GM21786 (cell line): ENCODE measurements at regions not wholly inside any gene's neighbourhood (a gene's known extent, or its start where the extent isn't known, plus 50 kb on each side); places are given as distances from the start of the nearest gene placed in this dataset.
"Not testable (repeated sequence)": the region's sequence is repeated elsewhere in the genome, so short reads cannot be mapped to it uniquely, and the experiment has no call there.

Source experiments
- ATAC-seq: cut with Tn5 transposase; IDR thresholded peaks from one replicate; pipeline ENCODE4 v1.9.1; 2021; ENCODE audit not compliant: unreplicated experiment

- no peak for ATAC-seq
These were observed 840.2 kb upstream of the C9orf72 start for GRCh38 chr9:28413471-28413870.

- ATAC-seq, result no peak
These were observed 850.0 kb upstream of the C9orf72 start for GRCh38 chr9:28423255-28423654.

- no peak for ATAC-seq
These were observed 862.2 kb upstream of the C9orf72 start for GRCh38 chr9:28435456-28435855.

DNA sequence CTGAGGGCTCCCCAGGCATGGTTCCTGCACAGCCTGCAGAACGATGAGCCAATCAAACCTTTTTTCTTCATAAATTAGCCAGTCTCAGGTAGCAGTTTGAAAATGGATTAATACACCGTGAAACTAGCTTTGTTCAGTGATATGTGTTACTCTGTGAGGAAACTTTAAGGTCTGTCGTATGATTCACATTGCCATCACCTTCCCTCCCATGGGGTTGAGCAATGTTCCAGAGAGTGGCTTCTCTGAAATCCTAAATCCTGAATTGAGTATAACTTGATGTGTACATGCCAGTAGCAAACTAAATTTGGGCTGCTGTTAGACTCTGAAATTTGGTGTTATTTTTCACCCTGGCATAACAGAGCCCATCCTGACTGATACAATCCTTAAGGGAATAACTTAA, 866.4 kb upstream of the C9orf72 start:
- ATAC-seq, result no peak

GRCh38 chr9:28443461-28443860, 870.2 kb upstream of the C9orf72 start:
- no peak for ATAC-seq

DNA sequence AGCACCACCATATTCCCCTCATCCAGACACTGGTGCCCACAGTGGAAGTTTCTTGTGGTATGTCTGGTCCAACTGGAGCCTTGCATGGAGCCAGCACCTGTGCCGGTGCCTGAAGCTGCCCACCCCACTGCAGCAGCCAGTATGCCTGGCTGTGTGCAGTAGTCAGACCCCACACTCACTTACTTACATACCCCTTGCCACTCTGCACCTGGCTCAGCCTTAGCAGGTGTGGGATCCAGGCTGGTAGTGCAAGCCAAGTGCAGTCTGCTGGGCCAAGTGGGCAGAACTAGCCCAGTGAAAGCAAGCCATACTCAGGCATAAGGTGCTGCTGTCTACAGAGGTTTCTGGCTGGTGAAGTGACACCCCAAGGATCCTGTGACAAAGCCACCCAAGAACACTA, 871.4 kb upstream of the C9orf72 start:
- no peak for ATAC-seq

DNA sequence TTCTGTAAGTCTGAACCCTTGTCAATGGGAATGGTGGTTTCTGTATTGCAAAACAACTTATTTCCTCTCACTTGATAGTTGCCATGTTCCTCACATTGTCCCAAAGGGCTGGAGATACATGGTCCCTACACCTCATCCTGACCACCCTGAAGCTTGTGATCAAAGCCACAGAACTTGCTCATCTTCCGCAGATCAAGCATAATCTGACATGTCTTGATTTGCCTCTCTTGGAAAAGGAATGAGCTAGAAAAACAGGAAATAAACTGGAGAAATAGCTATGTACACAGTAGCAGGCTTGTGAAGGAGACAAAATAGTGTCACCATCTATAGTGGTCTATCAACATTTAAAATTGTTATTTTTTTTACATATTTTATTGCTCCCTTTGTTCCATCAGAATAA, 871.9 kb upstream of the C9orf72 start:
- ATAC-seq, result no peak

GRCh38 chr9:28453918-28454317, 880.6 kb upstream of the C9orf72 start:
- ATAC-seq, result no peak

DNA sequence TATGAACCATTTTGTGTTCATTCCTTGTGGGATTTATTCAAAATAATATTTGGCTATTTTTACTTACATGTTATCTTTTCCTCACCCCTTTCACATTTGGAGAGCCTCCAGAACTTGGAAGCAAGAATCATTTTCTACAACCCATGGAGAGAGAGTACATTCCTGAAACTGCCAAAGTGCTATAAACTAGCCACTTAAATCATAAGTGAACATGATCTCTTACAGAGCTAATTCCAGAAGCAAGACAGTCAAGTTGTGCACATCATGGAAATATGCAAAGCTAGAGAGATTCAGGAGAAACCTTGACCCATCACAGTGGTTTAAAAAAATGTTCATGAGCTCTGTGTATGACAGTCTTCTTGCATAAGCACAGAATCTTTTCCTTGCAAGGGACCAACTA, 883.6 kb upstream of the C9orf72 start:
- ATAC-seq, result no peak

DNA sequence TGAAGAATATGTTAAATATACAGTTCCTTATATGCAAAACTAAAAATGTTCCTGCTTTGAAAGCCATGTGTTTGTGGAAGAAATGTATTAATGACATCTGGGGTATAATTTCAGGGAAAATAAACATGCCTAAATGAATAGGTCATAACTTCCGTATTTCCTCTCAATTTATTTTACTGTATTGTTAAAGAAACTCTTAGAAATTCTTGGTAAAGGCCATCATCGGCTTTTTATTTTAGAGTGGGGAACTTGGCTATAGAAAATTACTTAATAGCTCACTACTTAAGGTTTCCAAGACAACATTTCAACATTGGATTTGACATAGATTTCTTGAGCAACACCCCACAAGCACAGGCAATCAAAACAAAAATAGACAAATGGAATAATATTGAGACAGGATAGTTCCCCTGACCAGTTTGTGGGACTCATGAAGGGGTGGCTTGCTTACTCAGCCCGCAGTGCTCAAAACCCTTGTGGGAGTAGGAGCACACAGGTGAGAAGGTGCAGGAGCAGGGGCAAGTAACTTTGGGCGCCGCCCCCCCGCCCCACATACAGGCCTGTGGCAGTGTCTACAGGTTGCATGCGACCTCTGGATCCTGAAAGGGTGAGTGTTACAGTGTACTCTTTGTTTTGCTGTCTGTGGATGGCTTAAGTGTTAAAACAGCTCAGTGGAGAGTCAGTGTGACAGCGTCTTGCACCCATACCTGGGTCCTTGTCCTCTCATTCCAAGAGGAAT, 891.4 kb upstream of the C9orf72 start:
- ATAC-seq, result no peak

DNA sequence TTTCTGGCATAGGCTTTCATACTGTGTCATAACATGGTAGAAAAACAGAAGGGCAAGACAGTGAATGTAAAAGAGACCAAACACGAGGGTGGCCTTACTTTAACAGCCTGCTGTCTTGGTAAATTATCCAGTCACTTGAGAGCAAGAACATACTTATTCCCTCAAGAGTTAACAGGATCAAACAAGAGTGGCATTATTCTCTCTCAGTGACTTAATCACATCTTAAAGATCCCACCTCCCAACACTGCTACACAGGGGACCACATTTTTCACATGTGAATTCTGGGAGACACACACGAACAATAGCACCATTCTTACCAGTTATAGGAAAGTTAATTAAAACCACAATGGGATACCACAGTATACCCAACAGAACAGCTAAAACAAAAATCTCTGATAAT, 898.0 kb upstream of the C9orf72 start:
- no peak for ATAC-seq

GRCh38 chr9:28487561-28487960, 914.3 kb upstream of the C9orf72 start:
- no peak for ATAC-seq

DNA sequence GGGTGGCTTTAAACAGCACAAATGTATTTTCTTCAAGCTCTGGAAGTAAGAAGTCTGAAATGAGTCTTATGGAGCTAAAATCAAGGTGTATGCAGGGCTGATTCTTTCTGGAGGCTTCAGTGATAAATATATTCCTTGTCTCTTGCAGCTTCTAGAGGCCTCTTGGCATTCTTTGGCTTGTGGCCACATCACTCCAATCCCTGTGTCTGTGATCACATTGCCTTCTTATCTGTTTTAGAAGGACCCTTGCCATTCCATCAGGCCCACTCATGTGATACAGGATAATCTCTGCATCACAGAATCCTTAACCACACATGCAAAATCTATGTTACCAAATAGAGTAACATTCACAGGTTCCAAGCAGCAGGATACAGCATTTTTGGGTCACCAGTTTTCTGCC, 917.8 kb upstream of the C9orf72 start:
- ATAC-seq, result no peak

DNA sequence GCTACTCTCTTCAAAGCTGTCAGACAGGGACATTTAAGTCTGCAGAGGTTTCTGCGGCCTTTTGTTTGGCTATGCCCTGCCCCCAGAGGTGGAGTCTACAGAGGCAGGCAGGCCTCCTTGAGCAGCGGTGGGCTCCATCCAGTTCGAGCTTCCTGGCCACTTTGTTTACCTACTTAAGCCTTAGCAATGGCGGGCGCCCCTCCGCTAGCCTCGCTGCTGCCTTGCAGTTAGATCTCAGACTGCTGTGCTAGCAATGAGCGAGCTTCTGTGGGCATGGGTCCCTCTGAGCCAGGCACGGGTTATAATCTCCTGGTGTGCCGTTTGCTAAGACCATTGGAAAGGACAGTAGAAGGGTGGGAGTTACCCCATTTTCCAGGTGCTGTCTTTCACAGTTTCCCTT, 924.9 kb upstream of the C9orf72 start:
- not testable (repeated sequence) for ATAC-seq

DNA sequence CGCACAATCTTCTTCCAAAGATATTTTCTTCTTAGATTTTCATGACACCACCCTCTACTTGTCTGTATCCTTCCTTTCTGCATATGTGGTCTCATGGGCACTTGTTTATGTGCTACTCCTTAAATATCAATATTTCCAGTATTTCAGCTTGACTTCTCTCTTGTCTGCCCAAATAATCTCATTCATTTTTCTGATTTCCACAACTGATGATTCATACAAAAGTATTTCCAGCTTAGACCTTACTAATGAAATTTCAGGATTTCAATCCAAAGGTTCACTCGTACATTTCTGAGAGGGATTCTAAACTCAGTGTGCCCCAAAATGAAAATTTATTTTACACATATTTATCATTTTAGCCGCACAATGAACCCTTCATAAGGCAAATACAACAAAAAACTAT, 928.9 kb upstream of the C9orf72 start:
- no peak for ATAC-seq

- no peak for ATAC-seq
These were observed 929.5 kb upstream of the C9orf72 start for GRCh38 chr9:28502741-28503140.

- no peak for ATAC-seq
These were observed 930.3 kb upstream of the C9orf72 start for GRCh38 chr9:28503573-28503972.

- ATAC-seq, result no peak
These were observed 945.2 kb upstream of the C9orf72 start for GRCh38 chr9:28518439-28518838.

DNA sequence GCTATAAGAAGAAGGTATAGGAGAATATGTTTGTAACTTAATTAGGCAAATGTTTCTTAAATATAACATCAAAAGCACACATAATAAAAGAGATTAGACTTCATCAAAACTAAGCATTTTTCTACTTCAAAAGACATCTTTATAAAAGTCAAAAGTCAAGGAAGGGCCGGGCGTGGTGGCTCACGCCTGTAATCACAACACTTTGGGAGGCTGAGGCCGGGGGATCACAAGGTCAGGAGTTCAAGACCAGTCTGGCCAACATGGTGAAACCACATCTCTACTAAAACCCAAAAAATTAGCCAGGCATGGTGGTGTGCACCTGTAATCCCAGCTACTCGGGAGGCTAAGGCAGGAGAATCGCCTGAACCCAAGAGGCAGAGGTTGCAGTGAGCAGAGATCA, 951.0 kb upstream of the C9orf72 start:
- ATAC-seq, result not testable (repeated sequence)

GRCh38 chr9:28528049-28528448, 954.8 kb upstream of the C9orf72 start:
- ATAC-seq, result no peak

DNA sequence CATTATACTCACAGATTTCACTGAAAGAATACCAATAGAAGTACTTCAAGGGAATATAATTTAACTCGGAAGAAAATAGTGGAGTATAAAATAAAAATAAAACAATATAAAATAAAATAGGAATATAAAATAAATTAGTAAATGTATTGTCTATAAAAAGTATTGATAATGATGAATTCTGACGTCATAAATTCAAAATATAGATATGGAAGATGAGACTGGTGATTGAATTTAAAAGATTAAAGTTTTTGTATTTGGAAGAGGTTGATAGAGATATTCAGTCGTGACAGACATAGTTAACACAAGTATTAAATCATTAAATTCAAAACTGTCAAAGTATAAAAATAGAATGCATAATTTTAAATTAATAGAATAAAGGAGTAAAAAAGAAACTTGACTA, 964.9 kb upstream of the C9orf72 start:
- no peak for ATAC-seq

- no peak for ATAC-seq
These were observed 966.3 kb upstream of the C9orf72 start for GRCh38 chr9:28539434-28540070.

GRCh38 chr9:28542928-28543327, 969.6 kb upstream of the C9orf72 start:
- ATAC-seq, result no peak
